SIG-M5 treated with dmso at 0.1 percent for 504 hours (cell line): ENCODE measurements at regions not wholly inside any gene's neighbourhood (a gene's known extent, or its start where the extent isn't known, plus 50 kb on each side); places are given as distances from the start of the nearest gene placed in this dataset.
"Not testable (repeated sequence)": the region's sequence is repeated elsewhere in the genome, so short reads cannot be mapped to it uniquely, and the experiment has no call there.

ENCODE experiments used
- DNase-seq: peaks from one replicate; lab custom pipeline; 2025; ENCODE audit not compliant: unreplicated experiment; lab: John Stamatoyannopoulos, UW

- DNase-seq = no peak
Measured at GRCh38 chr3:87435926-87436620, 159.7 kb upstream of the POU1F1 start.

GRCh38 chr3:87433445-87433844 is 157.1 kb upstream of the POU1F1 start:
- not testable (repeated sequence) for DNase-seq

- DNase-seq = no peak
Measured at GRCh38 chr3:87426918-87427317, 150.5 kb upstream of the POU1F1 start.

- DNase-seq = no peak
Measured at GRCh38 chr3:87425056-87425455, 148.7 kb upstream of the POU1F1 start.

GRCh38 chr3:87423336-87423735 is 147.0 kb upstream of the POU1F1 start:
- no peak for DNase-seq

GRCh38 chr3:87422333-87422732 is 145.9 kb upstream of the POU1F1 start:
- DNase-seq = no peak

- no peak for DNase-seq
Measured at GRCh38 chr3:87420171-87420570, 143.8 kb upstream of the POU1F1 start.

GRCh38 chr3:87414271-87414670 is 137.9 kb upstream of the POU1F1 start:
- DNase-seq = no peak

GRCh38 chr3:87413814-87414213 is 137.4 kb upstream of the POU1F1 start:
- DNase-seq = no peak

- DNase-seq = no peak
Measured at GRCh38 chr3:87410110-87410509, 133.7 kb upstream of the POU1F1 start.

GRCh38 chr3:87398168-87398801 is 121.9 kb upstream of the POU1F1 start:
- DNase-seq = no peak

- no peak for DNase-seq
Measured at GRCh38 chr3:87397211-87397610, 120.8 kb upstream of the POU1F1 start.

GRCh38 chr3:87390821-87391220 is 114.4 kb upstream of the POU1F1 start:
- no peak for DNase-seq

- DNase-seq = no peak
Measured at GRCh38 chr3:87390353-87390752, 114.0 kb upstream of the POU1F1 start.

- no peak for DNase-seq
Measured at GRCh38 chr3:87375231-87375682, 98.9 kb upstream of the POU1F1 start.

GRCh38 chr3:87370007-87370406 is 93.6 kb upstream of the POU1F1 start:
- no peak for DNase-seq

GRCh38 chr3:87367736-87368135 is 91.4 kb upstream of the POU1F1 start:
- DNase-seq = no peak

- DNase-seq = no peak
Measured at GRCh38 chr3:87363721-87364120, 87.3 kb upstream of the POU1F1 start.

- no peak for DNase-seq
Measured at GRCh38 chr3:87361956-87362355, 85.6 kb upstream of the POU1F1 start.

- no peak for DNase-seq
Measured at GRCh38 chr3:87361271-87361670, 84.9 kb upstream of the POU1F1 start.

GRCh38 chr3:87359826-87360225 is 83.4 kb upstream of the POU1F1 start:
- peak; percentile 24 for DNase-seq

- DNase-seq = no peak
Measured at GRCh38 chr3:87359025-87359424, 82.6 kb upstream of the POU1F1 start.

GRCh38 chr3:87358066-87358465 is 81.7 kb upstream of the POU1F1 start:
- DNase-seq = no peak
